ENCODE measurements at regions not wholly inside any gene's neighbourhood (a gene's known extent, or its start where the extent isn't known, plus 50 kb on each side); places are given as distances from the start of the nearest gene placed in this dataset.

DNA sequence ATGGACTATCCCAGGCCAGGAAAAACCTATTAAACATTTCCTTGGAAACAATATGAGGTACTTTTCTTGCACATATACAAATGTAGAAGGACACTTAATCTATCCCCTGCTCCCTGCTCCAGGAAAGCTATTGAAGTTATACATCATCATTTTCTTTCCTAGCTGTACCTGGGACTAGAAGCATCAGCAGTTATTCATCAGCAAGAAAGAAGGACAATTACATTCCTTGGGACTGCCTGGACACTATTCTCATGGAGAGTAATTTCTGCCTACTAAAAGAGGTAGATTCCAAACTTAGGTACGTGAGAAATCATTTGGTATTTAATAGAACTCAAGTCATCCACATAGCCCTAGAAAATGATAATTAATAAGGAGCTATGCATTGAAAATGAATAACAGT is 51.0 kb upstream of the PICALM start:
- DNase-seq (ENCODE audit: low read depth, low spot score) = no peak

- no peak for DNase-seq (ENCODE audit: low read depth, low spot score)
Observed at GRCh38 chr11:86119077-86119476, 50.2 kb upstream of the PICALM start.

All from iPS DF 19.7 (cell line).